Psoas muscle (tissue), 7 donors: ENCODE measurements at regions not wholly inside any gene's neighbourhood (a gene's known extent, or its start where the extent isn't known, plus 50 kb on each side); places are given as distances from the start of the nearest gene placed in this dataset.

Experiments used
- ATAC-seq, 4 donors: fragments of 200-7000 bp; cut with Tn5 transposase; one replicate each; pipeline ENCODE4 v1.9.1; 2020; ENCODE audit warnings: moderate library complexity in 3 of 4, mild to moderate bottlenecking in 2 of 4
- DNase-seq, 2 donors: peaks; one replicate each; pipeline ENCODE4 v3.0.0-alpha.2; 2020
- H3K27ac ChIP-seq: fragments of 200-600 bp; one replicate; pipeline ENCODE4 v1.8.0; 2022
- H3K27me3 ChIP-seq, 3 donors: fragments of 200-600 bp in 1 of 3; one replicate each; pipeline versions ENCODE4 v1.6.1 to v1.8.0; 2013 to 2022; ENCODE audit warnings: low read length in 2 of 3, mild to moderate bottlenecking in 2 of 3, moderate library complexity in 1 of 3; ENCODE audit not compliant: insufficient read depth in 3 of 3
- H3K36me3 ChIP-seq, 2 donors: fragments of 200-600 bp in 1 of 2; one replicate each; pipeline versions ENCODE4 v1.6.1 to v1.8.0; 2013 to 2022; ENCODE audit warnings: low read depth in 1 of 2, mild to moderate bottlenecking in 1 of 2, moderate library complexity in 1 of 2; ENCODE audit not compliant: insufficient read depth in 1 of 2
- H3K4me1 ChIP-seq: fragments of 200-600 bp; one replicate; pipeline ENCODE4 v1.8.0; 2022
- H3K4me3 ChIP-seq: fragments of 200-600 bp; one replicate; pipeline ENCODE4 v1.8.0; 2022; ENCODE audit warnings: mild to moderate bottlenecking
- H3K9me3 ChIP-seq: fragments of 200-600 bp; one replicate; pipeline ENCODE4 v1.8.0; 2022
- WGBS, 3 donors: extraction: QIAGEN DNeasy Blood & Tissue Kit; methylation state at CpG; one replicate each; pipeline versions ENCODE4 v1.1.6 to v1.1.7; 2013; 5-methylcytosine and 5-hydroxymethylcytosine counted together
- intact Hi-C, 2 donors: fragments of 100-400 bp; cut with DNase I; formaldehyde crosslinking; loops; one replicate each; pipeline versions ENCODE4 v1.11.0 to v1.14.2; 2022
- TF ChIP-seq, protein P1 (sequence below): fragments of 200-600 bp; IDR thresholded peaks from one replicate; pipeline ENCODE4 v1.8.0; 2022; ENCODE audit warnings: antibody characterized with exemption
- donor health status: healthy with polysubstance abuse.
- donor health status: DM: no; HTN: no; CAD: no; lungs with moderate emphysema.
- donor health status: Bipolar disorder and iron deficiency.
- donor health status: healthy.
- donor health status: DM: yes; HTN: yes; CAD: no.
- donor health status: DM: no; HTN: no; CAD: no.
- donor health status: DM: yes; HTN: yes; CAD: no.

DNA sequence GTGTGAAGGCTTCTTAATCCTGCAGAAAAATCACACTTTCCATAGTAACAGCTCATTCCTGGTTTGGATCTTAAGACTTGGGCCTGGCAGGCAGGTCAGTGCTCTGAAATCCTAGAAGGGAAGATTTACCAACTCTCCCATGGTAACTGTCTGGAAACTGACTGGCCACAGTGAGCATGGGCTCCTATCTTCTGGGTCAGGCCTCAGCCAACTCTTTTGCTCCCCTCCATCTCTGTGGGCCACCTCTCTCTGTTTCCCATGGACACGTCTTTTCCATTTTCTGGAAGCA lies 86.7 kb downstream of the ACAA2 start:
- TF ChIP-seq, protein P1, sequence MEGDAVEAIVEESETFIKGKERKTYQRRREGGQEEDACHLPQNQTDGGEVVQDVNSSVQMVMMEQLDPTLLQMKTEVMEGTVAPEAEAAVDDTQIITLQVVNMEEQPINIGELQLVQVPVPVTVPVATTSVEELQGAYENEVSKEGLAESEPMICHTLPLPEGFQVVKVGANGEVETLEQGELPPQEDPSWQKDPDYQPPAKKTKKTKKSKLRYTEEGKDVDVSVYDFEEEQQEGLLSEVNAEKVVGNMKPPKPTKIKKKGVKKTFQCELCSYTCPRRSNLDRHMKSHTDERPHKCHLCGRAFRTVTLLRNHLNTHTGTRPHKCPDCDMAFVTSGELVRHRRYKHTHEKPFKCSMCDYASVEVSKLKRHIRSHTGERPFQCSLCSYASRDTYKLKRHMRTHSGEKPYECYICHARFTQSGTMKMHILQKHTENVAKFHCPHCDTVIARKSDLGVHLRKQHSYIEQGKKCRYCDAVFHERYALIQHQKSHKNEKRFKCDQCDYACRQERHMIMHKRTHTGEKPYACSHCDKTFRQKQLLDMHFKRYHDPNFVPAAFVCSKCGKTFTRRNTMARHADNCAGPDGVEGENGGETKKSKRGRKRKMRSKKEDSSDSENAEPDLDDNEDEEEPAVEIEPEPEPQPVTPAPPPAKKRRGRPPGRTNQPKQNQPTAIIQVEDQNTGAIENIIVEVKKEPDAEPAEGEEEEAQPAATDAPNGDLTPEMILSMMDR, result no peak
- no peak for DNase-seq
- Histone ChIP-seq H3K4me1 (no peaks in the 10 kb centered on the region), H3K36me3 (no peaks in the 10 kb centered on the region), H3K9me3 (no peaks in the 10 kb centered on the region), H3K27me3 (no peaks in the 10 kb centered on the region), H3K4me3 (no peak overlapping the region), H3K27ac (no peak overlapping the region)
- intact Hi-C loops, result loop anchor here (5.0 to 10.0 kb wide), 2 partner anchors 122 to 164 kb away; partner anchors contain the start of gene LIPG (in 1 of the 2)
- 81 to 85% (median 85%) methylated on average over 1 of the region's 1 CpG for WGBS, 3 donors
- peak in 2 of 4 donors; percentile 9 to 12 for ATAC-seq

DNA sequence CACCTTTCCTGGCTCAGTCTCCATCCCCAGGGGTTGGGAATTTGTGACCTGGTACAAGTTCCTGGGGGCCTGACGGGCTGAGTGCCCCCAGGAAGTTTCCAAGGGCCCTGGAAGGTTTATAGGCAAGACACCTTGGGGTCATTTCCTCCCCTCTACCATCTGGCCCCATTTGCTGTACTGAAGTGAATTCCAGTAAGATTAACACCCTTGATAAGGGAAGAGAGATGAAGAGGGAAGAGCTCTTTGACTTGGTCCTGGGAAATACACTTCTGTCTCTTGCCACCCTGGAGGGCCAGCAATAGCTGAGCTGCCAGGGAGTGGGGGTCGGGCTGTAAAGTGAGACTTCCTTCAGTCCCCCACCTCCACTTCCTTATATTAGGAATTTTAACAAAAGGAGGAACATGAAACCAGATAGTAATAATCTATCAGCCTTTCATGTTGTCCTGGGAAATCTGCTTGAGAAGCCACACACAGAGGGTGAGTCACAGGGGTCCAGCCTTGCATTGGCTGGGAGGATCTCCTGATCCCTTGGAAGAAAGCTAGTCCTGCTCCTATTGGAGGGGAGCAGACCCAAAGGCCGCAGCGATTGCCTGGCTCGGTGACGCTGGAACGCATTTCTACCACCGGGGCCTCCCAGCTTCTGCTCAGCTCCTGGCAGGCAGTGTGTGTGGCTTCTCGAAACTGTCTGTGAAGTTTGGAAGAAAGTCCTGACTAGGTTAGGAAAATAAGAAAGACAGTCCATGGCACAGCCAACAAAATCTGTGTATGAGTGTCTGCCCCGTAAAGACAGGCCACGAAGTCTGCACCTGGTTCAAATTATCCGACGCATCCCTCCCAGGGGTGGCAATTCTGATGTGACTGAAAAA lies 87.3 kb downstream of the ACAA2 start:
- ATAC-seq (peak; percentile 57 to 85 (median 76)), DNase-seq (peak; percentile 76 to 78)
- Histone ChIP-seq H3K27me3 (no peaks in the 10 kb centered on the region), H3K27ac (no peak overlapping the region), H3K4me1 (no peaks in the 10 kb centered on the region), H3K36me3 (no peaks in the 10 kb centered on the region), H3K9me3 (no peaks in the 10 kb centered on the region), H3K4me3 (no peak overlapping the region)
- TF ChIP-seq, protein P1, result no peak
- intact Hi-C loops, result loop anchor here (5.0 to 10.0 kb wide), 2 partner anchors 121 to 164 kb away; partner anchors contain the start of gene LIPG (in 1 of the 2)
- 42 to 52% (median 44%) methylated on average over 13 of the region's 13 CpGs for WGBS, 3 donors

DNA sequence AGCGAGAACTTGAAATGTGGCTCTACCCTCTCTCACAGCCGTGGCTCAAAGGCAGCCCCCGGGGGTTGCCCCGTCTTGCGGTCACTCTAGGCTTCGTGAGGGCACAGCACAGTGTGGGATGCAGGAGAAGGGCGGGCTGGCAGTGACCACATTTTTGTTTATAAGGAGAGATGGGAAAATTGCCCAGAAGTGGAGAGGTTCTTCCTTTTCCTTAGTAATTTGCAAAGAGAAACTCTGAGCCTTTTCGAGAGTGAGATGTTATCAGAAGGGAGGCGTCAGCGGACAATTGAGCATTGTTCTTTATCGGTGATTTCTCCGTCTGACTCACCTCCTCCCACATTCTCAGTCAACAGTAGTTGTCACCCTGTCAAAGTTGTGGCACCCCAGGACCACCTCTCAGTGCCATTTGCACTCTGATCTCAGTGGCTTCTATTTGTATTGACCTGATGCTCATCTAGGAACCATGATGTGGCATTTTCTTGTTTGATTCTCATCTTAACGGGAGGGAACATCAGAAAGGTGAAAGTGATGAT lies 89.6 kb downstream of the ACAA2 start:
- intact Hi-C loops, result loop anchor here in 1 of 2 donors (10.0 kb wide), 1 partner anchor 119 kb away; no protein-coding TSS in a partner anchor
- no peaks in the 10 kb centered on the region for H3K9me3 ChIP-seq
- ATAC-seq, result no peak
- H3K36me3 ChIP-seq, result no peaks in the 10 kb centered on the region
- H3K27ac ChIP-seq, result no peak overlapping the region
- no peak overlapping the region for H3K4me3 ChIP-seq
- DNase-seq, result no peak
- WGBS, 3 donors, result 50 to 59% (median 57%) methylated on average over 13 of the region's 13 CpGs
- TF ChIP-seq, protein P1, result no peak
- no peaks in the 10 kb centered on the region for H3K4me1 ChIP-seq
- no peaks in the 10 kb centered on the region for H3K27me3 ChIP-seq

DNA sequence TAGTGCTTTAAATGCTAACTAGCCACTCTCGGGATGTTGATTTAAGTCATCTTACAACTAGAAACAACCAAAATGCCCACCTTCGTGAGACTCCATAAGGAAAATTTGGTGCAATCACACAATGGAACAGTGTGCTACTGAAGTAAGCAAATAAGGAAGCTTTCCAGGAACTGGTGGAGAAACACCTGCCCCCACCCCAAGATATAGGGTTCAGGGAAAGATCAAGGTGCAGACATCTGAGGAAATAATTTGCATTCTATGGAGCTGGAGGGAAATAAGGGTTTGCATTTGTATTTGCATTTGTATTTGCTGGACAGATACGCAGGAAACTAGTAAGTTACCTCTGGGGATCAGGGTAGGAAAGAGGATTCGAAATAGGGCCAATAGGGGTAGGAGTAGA lies 90.9 kb downstream of the ACAA2 start:
- intact Hi-C loops, result loop anchor here in 1 of 2 donors (10.0 kb wide), 1 partner anchor 118 kb away; no protein-coding TSS in a partner anchor

More for the DNA sequence above, 90.9 kb downstream of the ACAA2 start:
- H3K27me3 ChIP-seq, result no peaks in the 10 kb centered on the region
- TF ChIP-seq, protein P1, result no peak
- 57 to 75% (median 61%) methylated on average over 4 of the region's 4 CpGs for WGBS, 3 donors
- H3K4me3 ChIP-seq, result no peak overlapping the region
- no peak for ATAC-seq
- no peaks in the 10 kb centered on the region for H3K9me3 ChIP-seq
- no peaks in the 10 kb centered on the region for H3K4me1 ChIP-seq
- no peaks in the 10 kb centered on the region for H3K36me3 ChIP-seq
- no peak for DNase-seq
- no peak overlapping the region for H3K27ac ChIP-seq
